ENCODE measurements at regions not wholly inside any gene's neighbourhood (a gene's known extent, or its start where the extent isn't known, plus 50 kb on each side); places are given as distances from the start of the nearest gene placed in this dataset.
"Not testable (repeated sequence)": the region's sequence is repeated elsewhere in the genome, so short reads cannot be mapped to it uniquely, and the experiment has no call there.

GRCh38 chr15:24511598-24511997, 164.0 kb upstream of the NPAP1 start:
- H3K4me3 ChIP-seq (ENCODE audit: low read length); POLR2A ChIA-PET; H3K4me1 ChIP-seq (ENCODE audit: insufficient read depth, low read length); H3K4me3 Mint-ChIP-seq; H3K27me3 ChIP-seq (ENCODE audit: control insufficient read depth in 1 of 2, insufficient read depth in 2 of 2, low read length in 2 of 2); H3K36me3 ChIP-seq (ENCODE audit: insufficient read depth, low read length); H3K27ac ChIP-seq (ENCODE audit: low read depth in 1 of 2, low read length in 2 of 2); ATAC-seq (ENCODE audit: poor library complexity); H3K9me3 ChIP-seq (ENCODE audit: control insufficient read depth in 1 of 2, insufficient read depth in 1 of 2, low read length in 2 of 2); H3K27ac Mint-ChIP-seq; H3K36me3 Mint-ChIP-seq (ENCODE audit: low read depth); DNase-seq; H3K27me3 Mint-ChIP-seq; H3K4me1 Mint-ChIP-seq (ENCODE audit: low read depth); CTCF ChIA-PET; intact Hi-C loops (cut with DNase I, micrococcal nuclease): not testable (repeated sequence)
- peaks cover 16% of the 10 kb centered on the region for H3K9me3 Mint-ChIP-seq

- H3K27me3 ChIP-seq (ENCODE audit: control insufficient read depth in 1 of 2, insufficient read depth in 2 of 2, low read length in 2 of 2); H3K36me3 Mint-ChIP-seq (ENCODE audit: low read depth); H3K27me3 Mint-ChIP-seq; H3K27ac ChIP-seq (ENCODE audit: low read depth in 1 of 2, low read length in 2 of 2); H3K4me1 Mint-ChIP-seq (ENCODE audit: low read depth); H3K9me3 ChIP-seq (ENCODE audit: control insufficient read depth in 1 of 2, insufficient read depth in 1 of 2, low read length in 2 of 2); H3K36me3 ChIP-seq (ENCODE audit: insufficient read depth, low read length); ATAC-seq (ENCODE audit: poor library complexity); DNase-seq; CTCF ChIA-PET; POLR2A ChIA-PET; intact Hi-C loops (cut with DNase I, micrococcal nuclease); H3K27ac Mint-ChIP-seq; H3K9me3 Mint-ChIP-seq; H3K4me1 ChIP-seq (ENCODE audit: insufficient read depth, low read length); H3K4me3 ChIP-seq (ENCODE audit: low read length); H3K4me3 Mint-ChIP-seq: not testable (repeated sequence)
Observed at GRCh38 chr15:24518772-24519171, 156.8 kb upstream of the NPAP1 start.

GRCh38 chr15:24531235-24531634, 144.3 kb upstream of the NPAP1 start:
- H3K9me3 Mint-ChIP-seq; H3K4me1 Mint-ChIP-seq (ENCODE audit: low read depth); H3K36me3 Mint-ChIP-seq (ENCODE audit: low read depth); H3K36me3 ChIP-seq (ENCODE audit: insufficient read depth, low read length); H3K27me3 Mint-ChIP-seq; H3K4me1 ChIP-seq (ENCODE audit: insufficient read depth, low read length); H3K27me3 ChIP-seq (ENCODE audit: control insufficient read depth in 1 of 2, insufficient read depth in 2 of 2, low read length in 2 of 2); H3K4me3 ChIP-seq (ENCODE audit: low read length); POLR2A ChIA-PET; CTCF ChIA-PET; H3K4me3 Mint-ChIP-seq; DNase-seq; H3K9me3 ChIP-seq (ENCODE audit: control insufficient read depth in 1 of 2, insufficient read depth in 1 of 2, low read length in 2 of 2); intact Hi-C loops (cut with DNase I, micrococcal nuclease); H3K27ac Mint-ChIP-seq; ATAC-seq (ENCODE audit: poor library complexity); H3K27ac ChIP-seq (ENCODE audit: low read depth in 1 of 2, low read length in 2 of 2): not testable (repeated sequence)

- H3K9me3 Mint-ChIP-seq; H3K27ac Mint-ChIP-seq; H3K27me3 ChIP-seq (ENCODE audit: control insufficient read depth in 1 of 2, insufficient read depth in 2 of 2, low read length in 2 of 2); H3K4me1 ChIP-seq (ENCODE audit: insufficient read depth, low read length); intact Hi-C loops (cut with DNase I, micrococcal nuclease); DNase-seq; H3K36me3 ChIP-seq (ENCODE audit: insufficient read depth, low read length); H3K4me3 Mint-ChIP-seq; POLR2A ChIA-PET; H3K4me1 Mint-ChIP-seq (ENCODE audit: low read depth); ATAC-seq (ENCODE audit: poor library complexity); H3K27me3 Mint-ChIP-seq; H3K36me3 Mint-ChIP-seq (ENCODE audit: low read depth); H3K4me3 ChIP-seq (ENCODE audit: low read length); CTCF ChIA-PET; H3K9me3 ChIP-seq (ENCODE audit: control insufficient read depth in 1 of 2, insufficient read depth in 1 of 2, low read length in 2 of 2); H3K27ac ChIP-seq (ENCODE audit: low read depth in 1 of 2, low read length in 2 of 2): not testable (repeated sequence)
Observed at GRCh38 chr15:24534032-24534431, 141.5 kb upstream of the NPAP1 start.

DNA sequence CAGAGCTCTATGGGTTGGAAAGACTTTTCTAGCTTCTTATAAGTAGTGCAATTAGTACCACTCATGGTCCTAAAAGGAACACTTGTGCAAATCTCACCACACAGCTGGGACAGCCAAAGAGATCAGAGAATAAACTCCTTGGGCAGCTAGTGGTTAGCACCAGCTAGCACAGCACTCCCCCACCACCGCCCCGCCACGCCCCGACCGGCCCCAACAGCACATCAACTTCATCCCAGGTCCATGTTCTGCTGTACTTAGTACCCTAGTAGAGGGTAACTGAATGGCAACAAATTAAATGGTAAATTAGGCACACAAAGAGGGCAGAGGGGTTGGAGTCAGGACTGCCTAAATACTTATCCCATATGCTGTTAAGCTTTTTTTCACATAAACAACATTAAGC, 118.3 kb upstream of the NPAP1 start:
- H3K36me3 ChIP-seq (ENCODE audit: insufficient read depth, low read length); CTCF ChIA-PET; H3K36me3 Mint-ChIP-seq (ENCODE audit: low read depth); H3K27ac Mint-ChIP-seq; DNase-seq; H3K4me3 Mint-ChIP-seq; H3K4me1 ChIP-seq (ENCODE audit: insufficient read depth, low read length); H3K27me3 Mint-ChIP-seq; ATAC-seq (ENCODE audit: poor library complexity); H3K9me3 ChIP-seq (ENCODE audit: control insufficient read depth in 1 of 2, insufficient read depth in 1 of 2, low read length in 2 of 2); H3K27ac ChIP-seq (ENCODE audit: low read depth in 1 of 2, low read length in 2 of 2); H3K9me3 Mint-ChIP-seq; H3K4me3 ChIP-seq (ENCODE audit: low read length); H3K27me3 ChIP-seq (ENCODE audit: control insufficient read depth in 1 of 2, insufficient read depth in 2 of 2, low read length in 2 of 2); H3K4me1 Mint-ChIP-seq (ENCODE audit: low read depth): not testable (repeated sequence)
- POLR2A ChIA-PET = interaction anchor here (0.5 kb wide), 1 partner anchor 471 kb away, joined by 3 read pairs; no protein-coding TSS in a partner anchor
- intact Hi-C loops (cut with DNase I, micrococcal nuclease) = loop anchor here in 1 of 2 experiments (10.0 kb wide), 1 partner anchor 392 kb away; no protein-coding TSS in a partner anchor
